GM23248 (cell line): ENCODE measurements at regions not wholly inside any gene's neighbourhood (a gene's known extent, or its start where the extent isn't known, plus 50 kb on each side); places are given as distances from the start of the nearest gene placed in this dataset.

ENCODE experiments used
- DNase-seq: peaks from one replicate; pipeline ENCODE4 v3.0.0-alpha.2; 2015
- H2AFZ ChIP-seq: fragments of 200-600 bp; sonication (generic); 2 replicates; pipeline ENCODE4 v1.6.1; 2016; ENCODE audit warnings: antibody characterized with exemption
- H3F3A ChIP-seq: fragments of 200-600 bp; sonication (generic); 2 replicates; pipeline ENCODE4 v1.6.1; 2016; ENCODE audit warnings: mild to moderate bottlenecking, antibody characterized with exemption, mixed run types; ENCODE audit not compliant: insufficient read depth
- H3K27ac ChIP-seq: fragments of 200-600 bp; sonication (generic); 2 replicates; pipeline ENCODE4 v1.5.1; 2016; ENCODE audit warnings: mild to moderate bottlenecking
- H3K27me3 ChIP-seq: fragments of 200-600 bp; sonication (generic); replicated peaks from 2 replicates; pipeline ENCODE4 v1.6.1; 2016; ENCODE audit warnings: mild to moderate bottlenecking; ENCODE audit not compliant: insufficient read depth
- H3K36me3 ChIP-seq: fragments of 200-600 bp; sonication (generic); 2 replicates; pipeline ENCODE4 v1.6.1; 2016; ENCODE audit warnings: low read depth, mild to moderate bottlenecking
- H3K4me1 ChIP-seq: fragments of 200-600 bp; sonication (generic); 2 replicates; pipeline ENCODE4 v1.6.1; 2016; ENCODE audit warnings: mild to moderate bottlenecking; ENCODE audit not compliant: insufficient read depth
- H3K4me2 ChIP-seq: fragments of 200-600 bp; sonication (generic); one replicate; pipeline ENCODE4 v1.6.1; 2016; ENCODE audit warnings: mild to moderate bottlenecking; ENCODE audit not compliant: unreplicated experiment
- H3K4me3 ChIP-seq: fragments of 200-600 bp; sonication (generic); 2 replicates; pipeline ENCODE4 v1.5.1; 2016; ENCODE audit warnings: mild to moderate bottlenecking
- H3K79me2 ChIP-seq: fragments of 200-600 bp; sonication (generic); 2 replicates; pipeline ENCODE4 v1.6.1; 2016; ENCODE audit warnings: mild to moderate bottlenecking; ENCODE audit not compliant: insufficient read depth
- H3K9ac ChIP-seq: fragments of 200-600 bp; sonication (generic); 2 replicates; pipeline ENCODE4 v1.6.1; 2016; ENCODE audit warnings: mild to moderate bottlenecking
- H3K9me2 ChIP-seq: fragments of 200-600 bp; sonication (generic); 2 replicates; pipeline ENCODE4 v1.6.1; 2016; ENCODE audit warnings: mixed run types, mild to moderate bottlenecking, moderate library complexity; ENCODE audit not compliant: insufficient read depth
- H3K9me3 ChIP-seq: fragments of 200-600 bp; sonication (generic); one replicate; pipeline ENCODE4 v1.6.1; 2017; ENCODE audit warnings: low read depth
- H4K20me1 ChIP-seq: fragments of 200-600 bp; sonication (generic); 2 replicates; pipeline ENCODE4 v1.6.0; 2016; ENCODE audit not compliant: insufficient read depth
- EZH2 ChIP-seq: fragments of 200-600 bp; sonication (generic); IDR thresholded peaks from 2 replicates; pipeline ENCODE4 v1.6.1; 2018; ENCODE audit warnings: antibody characterized with exemption, mild to moderate bottlenecking; ENCODE audit not compliant: insufficient read depth, poor library complexity, severe bottlenecking
- EZH2phosphoT487 ChIP-seq: fragments of 200-600 bp; sonication (generic); IDR thresholded peaks from 2 replicates; pipeline ENCODE4 v1.6.1; 2018; ENCODE audit warnings: antibody characterized with exemption, moderate library complexity, mild to moderate bottlenecking, low read depth; ENCODE audit not compliant: insufficient read depth
- WGBS, 2 experiments: methylation state at CpG; one replicate each; pipeline ENCODE4 v1.1.6; 2015 to 2017; ENCODE audit warnings: low lambda C conversion rate in 2 of 2, low coverage in 1 of 2; ENCODE audit errors: missing lambda C conversion rate in 2 of 2; 5-methylcytosine and 5-hydroxymethylcytosine counted together
- in situ Hi-C: fragments of 300-500 bp; cut with MboI; formaldehyde crosslinking; loops from 2 replicates; pipeline ENCODE4 v1.15.0; 2020

GRCh38 chr2:120605231-120605935, 130.3 kb upstream of the GLI2 start:
- Histone ChIP-seq H3K4me2 (no peak overlapping the region), H3K9me3 (no peaks in the 10 kb centered on the region), H3K9ac (no peak overlapping the region), H3K79me2 (no peaks in the 10 kb centered on the region), H2AFZ (no peak overlapping the region), H3F3A (peaks cover 13% of the 10 kb centered on the region), H4K20me1 (no peaks in the 10 kb centered on the region), H3K27ac (no peak overlapping the region), H3K4me1 (peaks cover 20% of the 10 kb centered on the region), H3K9me2 (no peaks in the 10 kb centered on the region), H3K27me3 (no peaks in the 10 kb centered on the region), H3K4me3 (no peak overlapping the region), H3K36me3 (no peaks in the 10 kb centered on the region)
- in situ Hi-C loops: no loop called here
- TF ChIP-seq EZH2phosphoT487: no peak
- TF ChIP-seq EZH2: no peak
- DNase-seq: no peak
- 93 to 94% methylated on average over 10 of the region's 10 CpGs for WGBS, 2 experiments

DNA sequence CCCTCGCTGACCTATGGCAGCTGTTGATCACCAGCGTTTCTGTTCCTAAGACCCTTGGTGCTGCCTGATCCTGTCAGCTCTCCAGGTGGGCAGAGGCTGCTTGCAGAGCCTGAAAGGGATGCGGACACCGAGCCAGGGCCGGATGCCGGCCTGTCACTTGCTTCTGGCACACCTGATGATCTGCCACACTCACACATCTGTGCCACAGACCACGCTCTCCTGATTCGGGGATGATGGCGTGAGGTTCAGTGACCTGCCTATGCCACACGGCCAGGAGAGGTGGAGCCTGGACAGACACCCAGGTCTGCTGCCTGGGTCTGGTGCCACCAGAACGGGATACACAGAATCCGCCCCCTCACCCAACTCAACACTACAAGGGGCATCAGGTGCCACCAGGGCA, 129.4 kb upstream of the GLI2 start:
- in situ Hi-C loops: no loop called here
- H4K20me1 ChIP-seq: no peaks in the 10 kb centered on the region
- peaks cover 20% of the 10 kb centered on the region for H3K4me1 ChIP-seq
- H3K27ac ChIP-seq: no peak overlapping the region
- H3K9me3 ChIP-seq: no peaks in the 10 kb centered on the region
- no peaks in the 10 kb centered on the region for H3K79me2 ChIP-seq
- no peaks in the 10 kb centered on the region for H3K27me3 ChIP-seq
- H3F3A ChIP-seq: peaks cover 13% of the 10 kb centered on the region
- TF ChIP-seq EZH2phosphoT487 (no peak), EZH2 (no peak)
- no peak for DNase-seq
- no peaks in the 10 kb centered on the region for H3K36me3 ChIP-seq
- H3K4me3 ChIP-seq: no peak overlapping the region
- no peak overlapping the region for H3K9ac ChIP-seq
- no peaks in the 10 kb centered on the region for H3K9me2 ChIP-seq
- H2AFZ ChIP-seq: no peak overlapping the region
- H3K4me2 ChIP-seq: no peak overlapping the region
- 84 to 85% methylated on average over 12 of the region's 12 CpGs for WGBS, 2 experiments

DNA sequence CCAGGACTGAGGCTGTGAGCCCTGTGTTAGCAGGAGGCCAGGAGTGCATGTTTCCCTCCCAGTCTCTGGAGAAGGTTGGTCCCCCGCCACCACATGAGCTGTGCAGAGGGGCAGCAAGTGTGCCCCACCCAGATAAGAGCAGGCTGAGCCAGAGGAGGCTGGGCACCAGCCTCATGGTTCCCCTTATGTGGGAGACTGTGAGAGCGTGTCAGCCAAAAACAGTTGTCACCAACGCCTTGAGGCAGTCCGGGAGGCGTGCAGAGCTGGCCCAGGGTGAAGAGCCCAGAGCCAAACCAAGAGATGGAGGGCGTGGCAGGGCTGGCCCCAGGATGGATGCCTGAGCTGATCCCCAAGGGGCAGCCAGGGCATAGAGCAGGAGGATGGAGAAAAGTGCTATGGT, 128.7 kb upstream of the GLI2 start:
- H3K4me2 ChIP-seq: no peak overlapping the region
- 32 to 43% methylated on average over 6 of the region's 6 CpGs for WGBS, 2 experiments
- no peaks in the 10 kb centered on the region for H3K9me3 ChIP-seq

GRCh38 chr2:120607506-120607905, 128.2 kb upstream of the GLI2 start:
- in situ Hi-C loops: no loop called here
- no peak overlapping the region for H3K4me2 ChIP-seq
- H3K4me1 ChIP-seq: peaks cover 20% of the 10 kb centered on the region
- H3F3A ChIP-seq: peaks cover 13% of the 10 kb centered on the region
- no peak overlapping the region for H2AFZ ChIP-seq
- DNase-seq: no peak
- WGBS, 2 experiments: 29 to 35% methylated on average over 8 of the region's 8 CpGs
- no peaks in the 10 kb centered on the region for H3K9me3 ChIP-seq
- H3K36me3 ChIP-seq: no peaks in the 10 kb centered on the region
- H4K20me1 ChIP-seq: no peaks in the 10 kb centered on the region
- no peak overlapping the region for H3K4me3 ChIP-seq
- no peak overlapping the region for H3K27ac ChIP-seq
- H3K9ac ChIP-seq: no peak overlapping the region
- H3K79me2 ChIP-seq: no peaks in the 10 kb centered on the region
- no peaks in the 10 kb centered on the region for H3K27me3 ChIP-seq
- no peaks in the 10 kb centered on the region for H3K9me2 ChIP-seq
- no peak for TF ChIP-seq EZH2
- TF ChIP-seq EZH2phosphoT487: no peak

More for the DNA sequence above, 128.7 kb upstream of the GLI2 start:
- Histone ChIP-seq H3K4me1 (peaks cover 20% of the 10 kb centered on the region), H3K9me2 (no peaks in the 10 kb centered on the region), H3K27me3 (no peaks in the 10 kb centered on the region), H3K4me3 (no peak overlapping the region), H3K27ac (no peak overlapping the region), H3F3A (peaks cover 13% of the 10 kb centered on the region), H3K36me3 (no peaks in the 10 kb centered on the region), H3K9ac (no peak overlapping the region), H4K20me1 (no peaks in the 10 kb centered on the region), H2AFZ (no peak overlapping the region), H3K79me2 (no peaks in the 10 kb centered on the region)
- in situ Hi-C loops: no loop called here
- TF ChIP-seq EZH2phosphoT487: no peak
- TF ChIP-seq EZH2: no peak
- DNase-seq: peak; percentile 56

DNA sequence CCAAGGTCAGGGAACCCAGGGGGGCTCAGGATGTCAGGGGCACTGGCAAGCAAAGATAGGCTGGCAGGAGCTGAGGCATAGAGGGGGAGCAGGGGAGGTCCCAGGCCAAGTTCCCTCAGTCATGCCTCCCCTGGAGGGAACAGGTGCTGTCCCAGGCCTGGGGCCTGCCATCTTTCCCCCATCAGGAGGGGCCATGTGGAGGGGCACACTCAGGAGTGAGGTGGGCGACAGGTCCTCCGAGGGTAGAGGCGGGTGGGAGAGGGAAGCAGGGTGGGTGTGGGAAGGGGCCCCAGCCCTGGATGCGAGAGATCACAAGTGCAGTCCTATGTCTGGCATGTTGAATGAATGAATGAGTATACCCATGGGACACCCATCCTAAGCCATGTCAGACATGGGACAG, 127.7 kb upstream of the GLI2 start:
- in situ Hi-C loops: no loop called here
- H3K4me1 ChIP-seq: peaks cover 20% of the 10 kb centered on the region
- H4K20me1 ChIP-seq: no peaks in the 10 kb centered on the region
- no peak for DNase-seq
- H2AFZ ChIP-seq: no peak overlapping the region
- H3K27me3 ChIP-seq: no peaks in the 10 kb centered on the region
- no peak overlapping the region for H3K27ac ChIP-seq
- no peaks in the 10 kb centered on the region for H3K9me3 ChIP-seq
- no peaks in the 10 kb centered on the region for H3K36me3 ChIP-seq
- no peaks in the 10 kb centered on the region for H3K9me2 ChIP-seq
- no peak overlapping the region for H3K9ac ChIP-seq
- no peak overlapping the region for H3K4me2 ChIP-seq
- no peaks in the 10 kb centered on the region for H3K79me2 ChIP-seq
- H3F3A ChIP-seq: peaks cover 13% of the 10 kb centered on the region
- TF ChIP-seq EZH2 (no peak), EZH2phosphoT487 (no peak)
- no peak overlapping the region for H3K4me3 ChIP-seq
- 36 to 65% methylated on average over 3 to 4 of the region's 4 CpGs for WGBS, 2 experiments
